ENCODE measurements at regions not wholly inside any gene's neighbourhood (a gene's known extent, or its start where the extent isn't known, plus 50 kb on each side); places are given as distances from the start of the nearest gene placed in this dataset.

DNA sequence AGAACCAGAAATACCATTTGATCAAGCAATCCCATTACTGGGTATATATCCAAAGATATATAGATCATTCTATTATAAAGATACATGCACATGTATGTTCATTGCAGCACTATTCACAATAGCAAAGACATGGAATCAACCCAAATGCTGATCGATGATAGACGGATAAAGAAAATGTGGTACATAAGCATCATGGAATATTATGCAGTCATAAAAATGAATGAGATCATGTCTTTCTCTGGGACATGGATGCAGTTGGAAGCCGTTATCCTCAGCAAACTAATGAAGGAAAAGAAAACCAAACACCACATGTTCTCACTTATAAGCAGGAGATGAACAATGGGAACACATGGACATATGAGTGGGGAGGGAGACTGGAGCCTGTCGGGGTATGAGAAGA lies 1540.9 kb upstream of the MIR17HG start:
- Histone ChIP-seq H3K27me3 (ENCODE audit: insufficient read depth, poor library complexity, severe bottlenecking) (no peaks in the 10 kb centered on the region), H3K27ac (replicated peaks) (no peak overlapping the region), H3K4me3 (replicated peaks; ENCODE audit: insufficient read depth, low read length) (no peak overlapping the region)
- DNase-seq (ENCODE audit: low read depth in 1 of 2, low spot score in 1 of 2), result no peak
- no peak for TF ChIP-seq POLR2AphosphoS5 (IDR thresholded peaks at IDR 0.05; ENCODE audit: low read depth)
- TF ChIP-seq SPI1 (IDR thresholded peaks at IDR 0.05; ENCODE audit: borderline replicate concordance, low read depth), result no peak
- TF ChIP-seq, protein P1, sequence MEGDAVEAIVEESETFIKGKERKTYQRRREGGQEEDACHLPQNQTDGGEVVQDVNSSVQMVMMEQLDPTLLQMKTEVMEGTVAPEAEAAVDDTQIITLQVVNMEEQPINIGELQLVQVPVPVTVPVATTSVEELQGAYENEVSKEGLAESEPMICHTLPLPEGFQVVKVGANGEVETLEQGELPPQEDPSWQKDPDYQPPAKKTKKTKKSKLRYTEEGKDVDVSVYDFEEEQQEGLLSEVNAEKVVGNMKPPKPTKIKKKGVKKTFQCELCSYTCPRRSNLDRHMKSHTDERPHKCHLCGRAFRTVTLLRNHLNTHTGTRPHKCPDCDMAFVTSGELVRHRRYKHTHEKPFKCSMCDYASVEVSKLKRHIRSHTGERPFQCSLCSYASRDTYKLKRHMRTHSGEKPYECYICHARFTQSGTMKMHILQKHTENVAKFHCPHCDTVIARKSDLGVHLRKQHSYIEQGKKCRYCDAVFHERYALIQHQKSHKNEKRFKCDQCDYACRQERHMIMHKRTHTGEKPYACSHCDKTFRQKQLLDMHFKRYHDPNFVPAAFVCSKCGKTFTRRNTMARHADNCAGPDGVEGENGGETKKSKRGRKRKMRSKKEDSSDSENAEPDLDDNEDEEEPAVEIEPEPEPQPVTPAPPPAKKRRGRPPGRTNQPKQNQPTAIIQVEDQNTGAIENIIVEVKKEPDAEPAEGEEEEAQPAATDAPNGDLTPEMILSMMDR (IDR thresholded peaks at IDR 0.05; ENCODE audit: insufficient read depth, low read length), result no peak
- TF ChIP-seq GABPA (IDR thresholded peaks at IDR 0.05; ENCODE audit: low read depth), result no peak
- TF ChIP-seq, protein P2, sequence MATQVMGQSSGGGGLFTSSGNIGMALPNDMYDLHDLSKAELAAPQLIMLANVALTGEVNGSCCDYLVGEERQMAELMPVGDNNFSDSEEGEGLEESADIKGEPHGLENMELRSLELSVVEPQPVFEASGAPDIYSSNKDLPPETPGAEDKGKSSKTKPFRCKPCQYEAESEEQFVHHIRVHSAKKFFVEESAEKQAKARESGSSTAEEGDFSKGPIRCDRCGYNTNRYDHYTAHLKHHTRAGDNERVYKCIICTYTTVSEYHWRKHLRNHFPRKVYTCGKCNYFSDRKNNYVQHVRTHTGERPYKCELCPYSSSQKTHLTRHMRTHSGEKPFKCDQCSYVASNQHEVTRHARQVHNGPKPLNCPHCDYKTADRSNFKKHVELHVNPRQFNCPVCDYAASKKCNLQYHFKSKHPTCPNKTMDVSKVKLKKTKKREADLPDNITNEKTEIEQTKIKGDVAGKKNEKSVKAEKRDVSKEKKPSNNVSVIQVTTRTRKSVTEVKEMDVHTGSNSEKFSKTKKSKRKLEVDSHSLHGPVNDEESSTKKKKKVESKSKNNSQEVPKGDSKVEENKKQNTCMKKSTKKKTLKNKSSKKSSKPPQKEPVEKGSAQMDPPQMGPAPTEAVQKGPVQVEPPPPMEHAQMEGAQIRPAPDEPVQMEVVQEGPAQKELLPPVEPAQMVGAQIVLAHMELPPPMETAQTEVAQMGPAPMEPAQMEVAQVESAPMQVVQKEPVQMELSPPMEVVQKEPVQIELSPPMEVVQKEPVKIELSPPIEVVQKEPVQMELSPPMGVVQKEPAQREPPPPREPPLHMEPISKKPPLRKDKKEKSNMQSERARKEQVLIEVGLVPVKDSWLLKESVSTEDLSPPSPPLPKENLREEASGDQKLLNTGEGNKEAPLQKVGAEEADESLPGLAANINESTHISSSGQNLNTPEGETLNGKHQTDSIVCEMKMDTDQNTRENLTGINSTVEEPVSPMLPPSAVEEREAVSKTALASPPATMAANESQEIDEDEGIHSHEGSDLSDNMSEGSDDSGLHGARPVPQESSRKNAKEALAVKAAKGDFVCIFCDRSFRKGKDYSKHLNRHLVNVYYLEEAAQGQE (IDR thresholded peaks at IDR 0.05; ENCODE audit: insufficient replicate concordance, low read depth), result no peak

DNA sequence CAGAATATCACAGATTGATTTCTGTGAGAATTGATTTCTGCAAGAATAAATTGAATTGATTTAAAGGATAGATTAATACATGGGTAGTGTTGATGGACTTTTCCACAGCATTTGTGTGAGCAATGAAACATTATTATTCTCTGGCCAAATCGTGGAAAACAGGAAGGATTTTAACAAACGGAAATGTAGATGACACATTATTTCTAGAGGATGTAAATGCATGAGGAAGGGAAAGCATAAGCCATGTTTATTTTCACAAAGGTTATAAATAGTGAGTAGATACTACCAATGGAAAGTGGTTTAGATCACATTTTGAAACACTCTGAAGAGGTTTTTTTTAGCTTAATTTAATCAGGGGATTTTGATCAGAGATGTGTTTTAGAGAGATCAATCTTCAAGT lies 1534.6 kb upstream of the MIR17HG start:
- Histone ChIP-seq H3K4me3 (replicated peaks; ENCODE audit: insufficient read depth, low read length) (no peak overlapping the region), H3K27me3 (ENCODE audit: insufficient read depth, poor library complexity, severe bottlenecking) (no peaks in the 10 kb centered on the region), H3K27ac (replicated peaks) (no peak overlapping the region)
- DNase-seq (ENCODE audit: low read depth in 1 of 2, low spot score in 1 of 2), result no peak
- TF ChIP-seq POLR2AphosphoS5 (IDR thresholded peaks at IDR 0.05; ENCODE audit: low read depth) (no peak), GABPA (IDR thresholded peaks at IDR 0.05; ENCODE audit: low read depth) (no peak)
- TF ChIP-seq, protein P2 (IDR thresholded peaks at IDR 0.05; ENCODE audit: insufficient replicate concordance, low read depth), result no peak
- TF ChIP-seq, protein P1 (IDR thresholded peaks at IDR 0.05; ENCODE audit: insufficient read depth, low read length), result no peak

DNA sequence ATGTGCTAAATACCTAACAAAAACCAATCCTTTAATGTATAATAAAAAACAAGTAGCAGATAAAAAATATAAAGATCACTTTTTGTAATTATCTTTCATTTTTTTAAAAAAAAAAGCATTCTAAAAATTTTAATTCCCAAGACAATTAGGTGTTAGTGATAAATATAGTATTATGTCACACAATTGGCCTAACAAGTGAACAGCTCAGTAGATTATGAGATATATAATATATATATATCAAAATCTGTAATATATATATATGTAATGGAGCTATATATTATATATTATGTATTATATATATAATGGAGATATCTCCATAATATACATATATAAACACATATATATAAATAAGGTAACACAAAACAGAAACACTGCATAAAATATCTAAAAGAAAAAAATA lies 1531.1 kb upstream of the MIR17HG start:
- no peak overlapping the region for H3K4me3 ChIP-seq (replicated peaks; ENCODE audit: insufficient read depth, low read length)
- TF ChIP-seq, protein P1 (IDR thresholded peaks at IDR 0.05; ENCODE audit: insufficient read depth, low read length), result no peak
- TF ChIP-seq SPI1 (IDR thresholded peaks at IDR 0.05; ENCODE audit: borderline replicate concordance, low read depth) (no peak), POLR2AphosphoS5 (IDR thresholded peaks at IDR 0.05; ENCODE audit: low read depth) (no peak), GABPA (IDR thresholded peaks at IDR 0.05; ENCODE audit: low read depth) (no peak)
- TF ChIP-seq, protein P2 (IDR thresholded peaks at IDR 0.05; ENCODE audit: insufficient replicate concordance, low read depth), result no peak
- no peak overlapping the region for H3K27ac ChIP-seq (replicated peaks)
- DNase-seq (ENCODE audit: low read depth in 1 of 2, low spot score in 1 of 2), result no peak
- no peaks in the 10 kb centered on the region for H3K27me3 ChIP-seq (ENCODE audit: insufficient read depth, poor library complexity, severe bottlenecking)
